Stimulated activated CD4-positive, alpha-beta T cell treated with anti-CD3 and anti-CD28 coated beads, TNF-alpha, amount 100 ng/mL, for 1 hour (primary cell): ENCODE measurements at regions not wholly inside any gene's neighbourhood (a gene's known extent, or its start where the extent isn't known, plus 50 kb on each side); places are given as distances from the start of the nearest gene placed in this dataset.
"Not testable (repeated sequence)": the region's sequence is repeated elsewhere in the genome, so short reads cannot be mapped to it uniquely, and the experiment has no call there.

ENCODE experiments used
- DNase-seq, 3 donors: peaks; one replicate each; pipeline ENCODE4 v3.0.0-alpha.2; 2020; ENCODE audit warnings: low read depth in 3 of 3, low spot score in 1 of 3

- not testable (repeated sequence) for DNase-seq
Observed at GRCh38 chr10:21366108-21366507, 159.4 kb downstream of the SKIDA1 start.

GRCh38 chr10:21364196-21365114 lies 161.0 kb downstream of the SKIDA1 start:
- DNase-seq, result no peak

DNA sequence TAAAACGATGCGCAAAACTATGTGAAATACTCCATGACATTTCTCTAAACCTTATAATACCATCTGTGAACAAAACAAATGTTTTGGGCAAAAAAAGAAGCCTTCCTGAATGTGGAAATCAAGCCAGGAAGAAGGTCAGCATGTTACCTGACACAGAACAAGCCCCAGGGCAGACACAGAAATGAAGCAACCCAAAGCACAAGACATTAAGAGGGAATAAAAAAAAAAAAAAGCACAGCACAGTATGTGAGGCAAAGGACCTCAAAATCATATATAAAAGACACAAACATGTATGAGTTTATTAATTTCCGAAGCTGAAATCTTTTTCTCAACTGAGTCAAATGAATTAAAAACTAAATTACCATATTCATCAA lies 161.8 kb downstream of the SKIDA1 start:
- DNase-seq, result no peak

DNA sequence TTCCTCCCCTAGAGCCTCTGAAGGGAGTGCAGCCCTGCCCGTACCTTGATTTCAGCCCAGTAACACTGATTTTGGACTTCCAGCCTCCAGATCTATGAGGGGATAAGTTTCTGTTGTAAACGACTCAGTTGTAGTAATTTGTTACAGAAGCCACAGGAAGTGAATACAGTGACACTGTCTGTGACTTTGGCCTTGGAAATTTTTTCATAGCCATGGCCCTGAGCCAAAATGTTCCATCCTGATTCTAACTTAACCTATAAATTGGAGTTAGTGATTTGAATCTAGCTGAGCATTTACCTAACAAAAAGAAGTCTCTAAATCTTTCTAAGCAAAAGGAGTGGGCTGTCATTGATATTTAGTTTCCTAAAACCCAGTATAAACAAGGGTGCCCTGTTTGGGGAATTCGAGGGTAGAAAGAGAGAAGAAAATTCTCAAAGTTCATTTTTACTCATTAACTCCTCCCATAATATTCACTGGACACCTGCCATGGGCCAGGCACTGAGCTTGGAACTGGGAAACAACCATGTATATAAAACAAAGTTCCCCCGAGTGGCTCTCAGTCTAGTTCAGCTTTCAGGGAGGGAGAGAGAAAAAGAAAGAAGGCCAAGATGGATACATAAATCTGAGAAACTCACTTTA lies 162.3 kb downstream of the SKIDA1 start:
- no peak for DNase-seq

DNA sequence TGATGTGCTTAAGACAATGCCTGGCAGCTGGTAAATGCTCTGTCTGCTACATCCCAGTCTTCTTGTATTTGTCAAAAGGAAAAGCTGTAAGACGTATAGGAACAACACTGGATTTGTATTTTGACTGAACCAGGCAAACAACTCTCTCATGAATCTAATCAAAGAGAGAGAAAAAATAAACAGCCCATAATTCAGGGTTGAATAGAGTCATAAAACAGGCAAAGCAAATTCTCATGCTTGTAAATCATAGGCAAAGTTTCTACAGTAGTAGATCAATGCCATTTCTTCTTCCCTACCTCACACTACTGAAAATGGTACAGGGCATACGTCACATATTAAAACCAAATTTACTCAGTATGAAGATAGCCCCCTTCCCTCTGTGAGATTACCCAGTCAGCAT lies 166.3 kb downstream of the SKIDA1 start:
- no peak for DNase-seq

- no peak for DNase-seq
Observed at GRCh38 chr10:21355591-21356011, 169.9 kb downstream of the SKIDA1 start.

- no peak for DNase-seq
Observed at GRCh38 chr10:21352886-21353285, 172.6 kb downstream of the SKIDA1 start.

DNA sequence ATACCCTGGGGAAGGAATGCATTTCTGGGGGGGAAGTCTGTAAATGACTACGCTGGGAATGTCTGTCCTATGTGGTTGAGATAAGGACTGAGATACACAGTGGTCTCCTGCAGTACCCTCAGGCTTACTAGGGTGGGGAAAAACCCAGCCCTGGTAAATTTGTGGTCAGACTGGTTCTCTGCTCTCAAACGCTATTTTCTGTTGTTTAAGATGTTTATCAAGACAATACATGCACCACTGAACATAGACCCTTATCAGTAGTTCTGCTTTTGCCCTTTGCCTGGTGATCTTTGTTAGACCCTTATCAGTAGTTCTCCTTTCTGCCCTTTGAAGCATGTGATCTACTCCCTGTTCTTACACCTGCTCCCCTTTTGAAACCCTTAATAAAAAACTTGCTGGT lies 173.9 kb downstream of the SKIDA1 start:
- not testable (repeated sequence) for DNase-seq

GRCh38 chr10:21349912-21350286 lies 175.6 kb downstream of the SKIDA1 start:
- DNase-seq, result no peak

GRCh38 chr10:21347785-21348170 lies 177.7 kb downstream of the SKIDA1 start:
- DNase-seq, result no peak

GRCh38 chr10:21347043-21347784 lies 178.3 kb downstream of the SKIDA1 start:
- DNase-seq, result no peak

DNA sequence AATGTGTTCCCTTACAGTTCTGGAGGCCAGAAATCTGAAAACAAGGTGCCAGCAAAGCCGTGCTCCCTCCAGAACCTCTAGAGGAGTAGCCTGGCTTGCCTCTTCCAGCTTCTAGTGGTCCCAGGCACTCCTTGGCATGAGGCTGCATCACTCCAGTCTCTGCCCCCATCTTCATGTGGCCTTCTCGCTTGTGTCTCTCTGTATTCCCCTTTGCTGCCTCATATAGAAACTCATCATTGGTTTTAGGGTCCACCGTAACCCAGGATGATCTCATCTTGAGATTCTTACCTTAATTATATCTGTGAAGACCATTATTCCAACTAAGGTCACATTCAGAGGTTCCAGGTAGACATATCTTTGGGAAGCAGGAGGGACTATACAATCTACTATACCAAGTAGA lies 182.4 kb downstream of the SKIDA1 start:
- DNase-seq, result no peak

DNA sequence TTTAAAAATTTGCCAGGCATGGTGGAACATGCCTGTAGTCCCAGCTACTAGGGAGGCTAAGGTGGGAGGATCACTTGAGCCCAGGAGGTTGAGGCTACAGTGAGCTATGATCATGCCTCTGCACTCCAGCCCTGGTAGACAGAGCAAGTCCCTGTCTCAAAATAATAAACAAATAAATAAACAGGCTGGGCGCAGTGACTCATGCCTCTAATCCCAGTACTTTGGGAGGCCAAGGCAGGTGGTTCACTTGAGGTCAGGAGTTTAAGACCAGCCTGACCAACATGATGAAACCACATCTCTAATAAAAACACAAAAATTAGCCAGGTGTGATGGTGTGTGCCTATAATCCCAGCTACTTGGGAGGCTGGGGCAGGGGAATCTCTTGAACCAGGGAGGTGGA lies 183.0 kb downstream of the SKIDA1 start:
- not testable (repeated sequence) for DNase-seq

GRCh38 chr10:21340331-21340730 lies 185.2 kb downstream of the SKIDA1 start:
- DNase-seq, result no peak

DNA sequence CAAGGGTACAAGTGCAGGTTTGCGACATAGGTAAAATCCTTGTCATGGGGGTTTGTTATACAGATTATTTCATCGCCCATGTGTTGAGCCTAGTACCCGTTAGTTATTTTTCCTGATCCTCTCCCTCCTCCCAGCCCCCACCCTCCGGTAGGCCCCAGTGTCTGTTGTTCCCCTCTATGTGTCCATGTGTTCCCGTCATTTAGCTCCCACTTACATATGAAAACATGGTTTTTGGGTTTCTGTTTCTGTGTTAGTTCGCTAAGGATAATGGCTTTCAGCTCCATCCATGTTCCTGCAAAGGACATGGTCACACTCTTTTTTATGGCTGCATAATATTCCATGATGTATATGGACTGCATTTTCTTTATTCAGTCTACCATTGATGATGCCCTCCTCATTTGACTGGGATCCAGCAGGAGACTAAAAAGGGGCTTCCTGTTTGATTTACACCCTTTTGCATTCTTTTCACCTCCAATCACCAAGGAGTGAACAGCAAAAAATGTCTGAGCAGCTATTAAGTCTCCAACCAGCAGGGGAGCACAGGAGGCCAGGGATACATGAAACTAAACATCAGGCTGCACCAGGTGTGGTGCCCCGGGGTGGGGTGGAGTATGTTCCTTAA lies 188.2 kb downstream of the SKIDA1 start:
- DNase-seq, result no peak

DNA sequence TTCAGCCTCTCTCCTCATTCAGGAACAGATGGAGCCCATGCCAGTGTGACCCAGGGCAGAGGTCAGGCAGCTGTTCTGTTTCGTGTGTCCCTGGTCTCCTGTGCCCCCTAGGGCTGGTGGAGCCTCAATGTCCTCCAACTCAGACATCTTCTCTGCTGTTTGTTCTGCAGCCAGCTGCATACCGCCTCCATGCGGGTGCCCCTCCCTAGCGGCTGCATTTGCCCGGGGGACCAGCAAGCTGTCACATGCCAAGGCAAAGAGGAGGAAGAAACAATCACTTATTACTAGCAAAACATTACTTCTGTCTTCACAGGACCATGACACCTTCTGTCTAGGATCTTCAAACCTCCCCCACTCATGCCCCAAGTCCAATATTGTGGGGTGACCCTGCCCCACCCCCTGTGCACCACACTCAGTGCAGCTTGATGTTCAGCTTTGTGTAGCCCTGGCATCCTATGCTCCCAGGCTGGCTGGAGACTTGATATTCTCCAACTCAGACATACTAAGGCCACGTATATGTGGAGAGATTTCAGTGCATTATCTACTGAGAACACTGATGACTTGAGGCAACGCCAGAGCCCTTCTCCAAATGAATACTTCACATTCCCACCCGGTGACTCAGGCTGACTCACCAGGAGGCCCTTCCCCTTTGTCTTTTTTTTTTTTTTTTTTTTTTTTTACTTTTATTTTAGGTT lies 188.9 kb downstream of the SKIDA1 start:
- DNase-seq, result no peak

DNA sequence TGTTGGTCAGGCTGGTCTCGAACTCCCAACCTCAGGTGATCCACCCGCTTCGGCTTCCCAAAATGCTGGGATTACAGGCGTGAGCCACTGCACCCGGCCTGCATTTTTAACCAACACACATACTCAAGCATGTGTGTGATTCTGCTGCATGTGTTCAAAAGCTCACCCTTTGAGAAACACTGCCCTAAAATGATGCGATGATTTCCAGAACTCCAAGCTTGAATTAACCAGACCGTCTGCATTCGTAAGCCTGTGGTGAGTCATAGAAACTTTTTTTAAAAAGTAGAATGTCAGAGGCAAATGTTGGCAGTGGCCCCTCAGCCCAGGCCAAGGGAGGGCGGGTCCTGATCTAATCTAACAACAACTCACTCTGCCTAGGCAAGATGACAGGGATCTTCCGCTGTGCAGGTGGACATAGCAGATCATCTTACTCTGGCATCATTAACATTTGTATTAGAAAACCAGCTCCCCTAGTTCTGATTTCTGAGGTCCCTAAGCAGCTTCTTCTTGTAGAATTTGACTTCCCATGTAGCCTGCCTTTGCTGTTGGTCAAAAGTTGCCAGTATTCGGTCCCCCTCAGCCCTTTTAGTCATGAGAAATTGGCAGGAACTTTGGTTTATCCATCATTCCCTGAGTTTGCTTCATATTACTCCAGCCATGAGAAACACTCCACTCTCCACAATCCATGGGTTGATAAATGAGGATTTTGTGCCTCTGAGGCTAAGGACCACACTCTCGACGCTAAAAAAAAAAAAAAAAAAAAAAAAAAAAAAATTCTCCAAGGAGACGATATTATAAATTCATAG lies 190.4 kb downstream of the SKIDA1 start:
- no peak for DNase-seq

- DNase-seq, result no peak
Observed at GRCh38 chr10:21330628-21331020, 194.9 kb downstream of the SKIDA1 start.

- no peak for DNase-seq
Observed at GRCh38 chr10:21329995-21330627, 195.4 kb downstream of the SKIDA1 start.
